ENCODE measurements at regions not wholly inside any gene's neighbourhood (a gene's known extent, or its start where the extent isn't known, plus 50 kb on each side); places are given as distances from the start of the nearest gene placed in this dataset.

- H4K20me1 ChIP-seq (replicated peaks in 1 of 2; ENCODE audit: control insufficient read depth in 1 of 2, insufficient read depth in 2 of 2, low read length in 2 of 2): no peaks in the 10 kb centered on the region
These were observed 1226.8 kb downstream of the SLC16A7 start for GRCh38 chr12:60822580-60822979.

More at GRCh38 chr12:60822580-60822979, 1226.8 kb downstream of the SLC16A7 start:
- Histone ChIP-seq H3K4me3 (ENCODE audit: extremely low read depth in 1 of 4, insufficient read depth in 2 of 4, low read depth in 3 of 4, low read length in 4 of 4) (no peak overlapping the region), H3K27ac (ENCODE audit: low read depth, low read length) (no peak overlapping the region), H3K4me1 (replicated peaks in 1 of 4; ENCODE audit: control insufficient read depth in 3 of 4, insufficient read depth in 4 of 4, low read length in 3 of 4) (no peaks in the 10 kb centered on the region), H3K9ac (replicated peaks in 1 of 4; ENCODE audit: extremely low read depth in 1 of 4, low read depth in 3 of 4, low read length in 3 of 4) (no peak overlapping the region), H3K14ac (ENCODE audit: insufficient read length) (no peak overlapping the region), H2AK5ac (ENCODE audit: low read depth, low read length) (no peak overlapping the region), H3K23ac (ENCODE audit: insufficient read length) (no peak overlapping the region), H3K9me3 (ENCODE audit: insufficient read depth in 2 of 2, low read depth in 1 of 2, low read length in 1 of 2) (no peaks in the 10 kb centered on the region), H3K79me1 (ENCODE audit: low read depth, low read length) (no peaks in the 10 kb centered on the region), H4K5ac (ENCODE audit: insufficient read length, low read depth, low read length) (no peak overlapping the region), H4K91ac (replicated peaks; ENCODE audit: insufficient read length, low read length) (no peak overlapping the region), H2BK15ac (ENCODE audit: low read length) (no peak overlapping the region), H2BK120ac (replicated peaks; ENCODE audit: low read depth, low read length) (no peak overlapping the region), H2BK5ac (ENCODE audit: low read depth, low read length) (no peak overlapping the region), H3K4me2 (ENCODE audit: insufficient read depth in 1 of 2, low read depth in 2 of 2, low read length in 2 of 2) (no peak overlapping the region), H2BK12ac (ENCODE audit: low read depth, low read length) (no peak overlapping the region), H3K27me3 (replicated peaks in 1 of 4; ENCODE audit: control insufficient read depth in 3 of 4, extremely low read depth in 1 of 4, insufficient read depth in 3 of 4, low read length in 3 of 4) (no peaks in the 10 kb centered on the region), H3K18ac (ENCODE audit: extremely low read depth, low read length) (no peak overlapping the region), H3K23me2 (ENCODE audit: low read depth, low read length) (no peaks in the 10 kb centered on the region), H3K36me3 (ENCODE audit: control insufficient read depth in 2 of 4, insufficient read depth in 4 of 4, low read length in 3 of 4) (no peaks in the 10 kb centered on the region), H4K8ac (ENCODE audit: extremely low read depth, insufficient read depth, low read length) (no peak overlapping the region), H3K4ac (replicated peaks; ENCODE audit: insufficient read length, low read depth, low read length) (no peak overlapping the region), H3K79me2 (ENCODE audit: control insufficient read depth in 1 of 2, insufficient read depth in 2 of 2, low read length in 2 of 2) (no peaks in the 10 kb centered on the region), H3K56ac (replicated peaks; ENCODE audit: insufficient read length, low read depth, low read length) (no peak overlapping the region), H2BK20ac (ENCODE audit: low read length) (no peak overlapping the region), H2AFZ (ENCODE audit: low read length) (no peak overlapping the region)
- FAIRE-seq (no peak), DNase-seq (ENCODE audit: low read depth in 1 of 2, low spot score in 2 of 2) (no peak)
- 94% methylated on average over 4 of the region's 4 CpGs; no CpG with 5 or more reads in 1 of the 2 experiments for WGBS, 2 experiments (ENCODE audit: extremely low coverage in 1 of 2, insufficient coverage in 1 of 2, insufficient read length in 1 of 2, insufficient replicate concordance in 2 of 2, low coverage in 1 of 2, low lambda C conversion rate in 2 of 2, missing lambda C conversion rate in 1 of 2)
- ChIA-PET CTCF (ENCODE audit: partially characterized antibody) (no interaction called here), POLR2A (ENCODE audit: partially characterized antibody) (no interaction called here)
- TF ChIP-seq CREB1 (IDR thresholded peaks at IDR 0.05): no peak
- TF ChIP-seq TCF12 (IDR thresholded peaks at IDR 0.05; ENCODE audit: low read depth, low read length): no peak
- no peak for TF ChIP-seq POU5F1 (IDR thresholded peaks at IDR 0.05; ENCODE audit: low read depth, low read length)
- TF ChIP-seq CBX5 (IDR thresholded peaks at IDR 0.05; ENCODE audit: low read depth, low read length): no peak
- no peak for TF ChIP-seq SP4 (IDR thresholded peaks at IDR 0.05; ENCODE audit: low read length)
- no peak for TF ChIP-seq MAX (IDR thresholded peaks at IDR 0.05)
- no peak for TF ChIP-seq KDM4A (IDR thresholded peaks at IDR 0.05; ENCODE audit: low read depth, low read length, severe bottlenecking)
- TF ChIP-seq JUND (IDR thresholded peaks at IDR 0.05; ENCODE audit: low read length): no peak
- TF ChIP-seq E2F6 (IDR thresholded peaks at IDR 0.05): no peak
- TF ChIP-seq RNF2 (IDR thresholded peaks at IDR 0.05; ENCODE audit: borderline replicate concordance, low read depth, low read length, missing control alignments, poor library complexity, severe bottlenecking): no peak
- TF ChIP-seq HDAC6 (IDR thresholded peaks at IDR 0.05; ENCODE audit: low read depth, low read length): no peak
